Immature natural killer cell (primary cell): ENCODE measurements at regions not wholly inside any gene's neighbourhood (a gene's known extent, or its start where the extent isn't known, plus 50 kb on each side); places are given as distances from the start of the nearest gene placed in this dataset.
"Not testable (repeated sequence)": the region's sequence is repeated elsewhere in the genome, so short reads cannot be mapped to it uniquely, and the experiment has no call there.

Experiments used
- DNase-seq, 3 donors: peaks; one replicate each; pipeline ENCODE4 v3.0.0; 2022; ENCODE audit warnings: mixed read lengths in 1 of 3
- H3K27ac Mint-ChIP-seq, 6 donors: one replicate each; pipeline ENCODE4 v1.8.0; 2020; ENCODE audit warnings: mixed read lengths in 6 of 6, mild to moderate bottlenecking in 5 of 6, inconsistent platforms in 4 of 6, moderate library complexity in 3 of 6
- H3K27me3 Mint-ChIP-seq, 3 donors: one replicate each; pipeline ENCODE4 v1.8.0; 2020 to 2021; ENCODE audit warnings: low read depth in 3 of 3, mild to moderate bottlenecking in 3 of 3, mixed read lengths in 3 of 3, moderate library complexity in 3 of 3, inconsistent platforms in 1 of 3
- H3K36me3 Mint-ChIP-seq, 3 donors: one replicate each; pipeline ENCODE4 v1.8.0; 2020; ENCODE audit warnings: mixed read lengths in 3 of 3, inconsistent platforms in 2 of 3, mild to moderate bottlenecking in 2 of 3
- H3K4me1 Mint-ChIP-seq, 2 donors: one replicate each; pipeline ENCODE4 v1.8.0; 2020; ENCODE audit warnings: inconsistent platforms in 2 of 2, mild to moderate bottlenecking in 2 of 2, mixed read lengths in 2 of 2, moderate library complexity in 1 of 2
- H3K4me3 Mint-ChIP-seq, 5 donors: one replicate each; pipeline ENCODE4 v1.8.0; 2020; ENCODE audit warnings: mild to moderate bottlenecking in 5 of 5, mixed read lengths in 5 of 5, inconsistent platforms in 3 of 5, moderate library complexity in 3 of 5
- H3K9me3 Mint-ChIP-seq, 6 donors: one replicate each; pipeline ENCODE4 v1.8.0; 2020; ENCODE audit warnings: mild to moderate bottlenecking in 6 of 6, mixed read lengths in 6 of 6, inconsistent platforms in 4 of 6, moderate library complexity in 3 of 6

- H3K27me3 Mint-ChIP-seq = peaks cover 0 to 2% (median 0%) of the 10 kb centered on the region in 3 donors
- H3K27ac Mint-ChIP-seq = no peak overlapping the region
- peaks cover 0 to 4% (median 0%) of the 10 kb centered on the region in 3 donors for H3K36me3 Mint-ChIP-seq
- no peak for DNase-seq
- H3K4me1 Mint-ChIP-seq = no peaks in the 10 kb centered on the region
- peaks cover 0 to 30% (median 6%) of the 10 kb centered on the region in 6 donors for H3K9me3 Mint-ChIP-seq
- H3K4me3 Mint-ChIP-seq = no peak overlapping the region
Observed at GRCh38 chr6:81382852-81383251, 369.6 kb downstream of the TENT5A start.

GRCh38 chr6:81381382-81381916 is 371.0 kb downstream of the TENT5A start:
- no peak for DNase-seq
- Mint-ChIP-seq H3K4me1 (no peaks in the 10 kb centered on the region), H3K27me3 (peaks cover 0 to 2% (median 2%) of the 10 kb centered on the region in 3 donors), H3K9me3 (peaks cover 0 to 25% (median 6%) of the 10 kb centered on the region in 6 donors), H3K36me3 (peaks cover 0 to 4% (median 0%) of the 10 kb centered on the region in 3 donors), H3K27ac (no peak overlapping the region), H3K4me3 (no peak overlapping the region)

DNA sequence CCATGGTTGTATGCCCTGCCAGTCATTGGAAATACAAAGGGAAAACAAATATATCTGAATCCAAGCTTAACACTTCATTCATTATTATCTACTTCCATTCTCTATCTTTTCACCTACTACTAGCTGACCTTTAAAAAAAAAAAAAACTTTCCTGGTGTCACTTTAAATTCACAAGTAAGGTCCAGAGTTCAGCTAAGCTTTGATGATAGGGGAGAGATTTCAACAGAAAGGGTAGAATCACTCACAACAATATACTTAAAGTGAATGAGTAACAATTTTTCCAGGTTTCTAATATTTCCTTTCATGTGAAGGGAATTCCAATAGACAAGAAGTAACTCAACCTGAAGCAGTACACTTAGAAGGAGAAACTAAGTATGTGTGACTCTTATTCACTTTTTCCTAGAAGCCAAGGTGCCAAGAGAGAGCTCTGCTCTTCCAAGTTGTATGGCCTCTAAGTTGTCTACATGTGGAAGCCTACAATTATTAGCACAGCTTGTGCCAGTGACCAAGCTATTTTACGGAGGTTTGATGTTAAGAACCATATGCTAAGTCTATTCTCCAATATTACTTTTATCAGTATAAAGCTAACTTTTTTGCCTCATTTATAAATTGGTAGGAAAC is 371.7 kb downstream of the TENT5A start:
- H3K4me1 Mint-ChIP-seq = no peaks in the 10 kb centered on the region

GRCh38 chr6:81376745-81377144 is 375.7 kb downstream of the TENT5A start:
- H3K9me3 Mint-ChIP-seq = peaks cover 0 to 15% (median under 1%) of the 10 kb centered on the region in 6 donors
- no peaks in the 10 kb centered on the region for H3K36me3 Mint-ChIP-seq

More for the DNA sequence above, 371.7 kb downstream of the TENT5A start:
- no peak for DNase-seq
- H3K9me3 Mint-ChIP-seq = peaks cover 0 to 26% (median 3%) of the 10 kb centered on the region in 6 donors
- H3K4me3 Mint-ChIP-seq = no peak overlapping the region
- peaks cover 0 to 4% (median 0%) of the 10 kb centered on the region in 3 donors for H3K36me3 Mint-ChIP-seq
- peaks cover 0 to 2% (median 0%) of the 10 kb centered on the region in 3 donors for H3K27me3 Mint-ChIP-seq
- no peak overlapping the region for H3K27ac Mint-ChIP-seq

DNA sequence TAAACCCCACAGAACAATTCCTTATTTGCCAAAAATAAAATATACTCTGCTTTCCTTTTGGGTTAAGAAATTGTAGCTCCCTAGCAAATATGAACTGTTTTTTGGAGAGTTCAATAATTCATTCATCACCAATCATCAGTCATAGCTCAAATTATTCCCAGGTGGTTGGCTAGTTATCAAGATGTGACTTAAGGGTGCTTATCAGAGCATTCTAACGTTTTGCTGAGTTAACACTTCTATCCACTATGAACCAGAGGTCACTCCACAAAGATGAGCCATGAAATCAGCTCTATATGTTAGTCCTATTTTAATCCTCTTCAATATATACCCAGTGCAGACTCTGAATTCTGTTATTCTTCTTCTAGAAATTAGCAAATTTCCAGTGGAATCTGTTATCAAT is 379.1 kb downstream of the TENT5A start:
- H3K36me3 Mint-ChIP-seq = no peaks in the 10 kb centered on the region
- no peak for DNase-seq
- H3K27me3 Mint-ChIP-seq = peaks cover 0 to 2% (median 0%) of the 10 kb centered on the region in 3 donors
- H3K4me1 Mint-ChIP-seq = no peaks in the 10 kb centered on the region
- no peak overlapping the region for H3K4me3 Mint-ChIP-seq
- no peak overlapping the region for H3K27ac Mint-ChIP-seq
- H3K9me3 Mint-ChIP-seq = peaks cover 0 to 5% (median 2%) of the 10 kb centered on the region in 6 donors

More at GRCh38 chr6:81376745-81377144, 375.7 kb downstream of the TENT5A start:
- no peak for DNase-seq
- no peaks in the 10 kb centered on the region for H3K4me1 Mint-ChIP-seq
- H3K27ac Mint-ChIP-seq = no peak overlapping the region
- no peak overlapping the region for H3K4me3 Mint-ChIP-seq
- peaks cover 0 to 2% (median 0%) of the 10 kb centered on the region in 3 donors for H3K27me3 Mint-ChIP-seq

DNA sequence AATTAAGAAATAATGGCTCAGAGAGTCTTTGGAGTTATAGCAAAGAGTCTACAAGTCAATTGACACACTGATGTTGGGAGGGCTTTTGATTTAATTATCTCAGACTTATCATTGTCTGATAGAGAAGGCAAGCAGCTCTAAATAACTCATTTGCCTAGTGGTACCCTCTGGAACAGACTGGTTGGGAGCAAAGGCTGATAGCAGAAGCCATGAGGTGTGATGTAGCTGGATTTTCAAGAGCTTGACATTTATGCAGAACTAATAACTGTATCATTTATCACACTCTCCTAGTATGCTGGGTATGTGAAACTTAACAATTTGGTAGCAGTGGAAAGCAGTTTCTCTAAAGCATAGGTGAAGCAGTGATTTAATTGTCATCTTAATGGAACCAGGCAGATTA is 380.6 kb downstream of the TENT5A start:
- H3K4me3 Mint-ChIP-seq = no peak overlapping the region
- no peaks in the 10 kb centered on the region for H3K36me3 Mint-ChIP-seq
- H3K27me3 Mint-ChIP-seq = no peaks in the 10 kb centered on the region
- DNase-seq = no peak
- peaks cover 0 to 12% (median 2%) of the 10 kb centered on the region in 6 donors for H3K9me3 Mint-ChIP-seq
- no peaks in the 10 kb centered on the region for H3K4me1 Mint-ChIP-seq
- no peak overlapping the region for H3K27ac Mint-ChIP-seq

GRCh38 chr6:81366972-81367371 is 385.5 kb downstream of the TENT5A start:
- Mint-ChIP-seq H3K9me3 (peaks cover 0 to 9% (median 4%) of the 10 kb centered on the region in 6 donors), H3K36me3 (no peaks in the 10 kb centered on the region), H3K27ac (no peak overlapping the region), H3K4me3 (no peak overlapping the region), H3K27me3 (no peaks in the 10 kb centered on the region), H3K4me1 (no peaks in the 10 kb centered on the region)
- no peak for DNase-seq

DNA sequence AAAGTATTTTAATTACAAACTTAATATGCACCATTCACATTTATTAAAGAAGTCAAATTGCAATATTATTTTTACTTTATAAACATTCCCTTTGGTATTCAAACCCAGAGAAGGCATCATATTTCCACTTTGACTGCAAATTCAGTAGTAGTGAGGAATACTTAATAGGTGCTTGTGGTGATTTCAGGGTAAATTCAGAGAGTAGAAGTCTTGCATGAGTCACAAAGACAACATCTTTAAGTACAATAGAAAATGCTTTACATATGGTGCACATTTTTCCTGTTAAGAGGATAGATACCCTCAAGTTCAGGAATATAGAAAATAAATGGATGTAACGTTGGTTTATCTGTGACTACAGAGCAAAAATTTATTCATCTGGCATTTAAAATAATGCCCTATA is 390.2 kb downstream of the TENT5A start:
- Mint-ChIP-seq H3K27ac (no peak overlapping the region), H3K27me3 (no peaks in the 10 kb centered on the region), H3K36me3 (no peaks in the 10 kb centered on the region), H3K4me1 (no peaks in the 10 kb centered on the region), H3K9me3 (peaks cover 0 to 8% (median 3%) of the 10 kb centered on the region in 6 donors), H3K4me3 (no peak overlapping the region)
- DNase-seq = no peak

- Mint-ChIP-seq H3K27ac (no peak overlapping the region), H3K9me3 (peaks cover 0 to 10% (median 4%) of the 10 kb centered on the region in 6 donors), H3K27me3 (peaks cover 0 to 1% (median 0%) of the 10 kb centered on the region in 3 donors)
Observed at GRCh38 chr6:81353262-81353661, 399.2 kb downstream of the TENT5A start.

DNA sequence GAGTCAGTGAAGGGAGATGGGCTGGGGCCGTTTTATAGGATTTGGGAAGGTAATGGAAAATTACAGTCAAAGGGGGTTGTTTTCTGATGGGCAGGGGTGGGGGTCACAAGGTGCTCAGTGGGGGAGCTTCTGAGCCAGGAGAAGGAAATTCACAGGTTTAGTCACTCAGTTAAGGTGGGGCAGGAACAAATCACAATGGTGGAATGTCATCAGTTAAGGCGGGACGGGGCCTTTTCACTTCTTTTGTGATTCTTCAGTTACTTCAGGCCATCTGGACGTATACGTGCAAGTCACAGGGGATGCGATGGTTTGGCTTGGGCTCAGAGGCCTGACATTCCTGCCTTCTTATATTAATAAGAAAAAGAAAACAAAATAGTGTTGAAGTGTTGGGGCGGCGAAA is 408.5 kb downstream of the TENT5A start:
- peaks cover 0 to 26% (median 10%) of the 10 kb centered on the region in 6 donors for H3K9me3 Mint-ChIP-seq
- not testable (repeated sequence) for H3K4me3 Mint-ChIP-seq, H3K27me3 Mint-ChIP-seq, H3K4me1 Mint-ChIP-seq, DNase-seq, H3K27ac Mint-ChIP-seq, H3K36me3 Mint-ChIP-seq

More at GRCh38 chr6:81353262-81353661, 399.2 kb downstream of the TENT5A start:
- H3K4me3 Mint-ChIP-seq = no peak overlapping the region
- no peak for DNase-seq
- no peaks in the 10 kb centered on the region for H3K36me3 Mint-ChIP-seq
- no peaks in the 10 kb centered on the region for H3K4me1 Mint-ChIP-seq

DNA sequence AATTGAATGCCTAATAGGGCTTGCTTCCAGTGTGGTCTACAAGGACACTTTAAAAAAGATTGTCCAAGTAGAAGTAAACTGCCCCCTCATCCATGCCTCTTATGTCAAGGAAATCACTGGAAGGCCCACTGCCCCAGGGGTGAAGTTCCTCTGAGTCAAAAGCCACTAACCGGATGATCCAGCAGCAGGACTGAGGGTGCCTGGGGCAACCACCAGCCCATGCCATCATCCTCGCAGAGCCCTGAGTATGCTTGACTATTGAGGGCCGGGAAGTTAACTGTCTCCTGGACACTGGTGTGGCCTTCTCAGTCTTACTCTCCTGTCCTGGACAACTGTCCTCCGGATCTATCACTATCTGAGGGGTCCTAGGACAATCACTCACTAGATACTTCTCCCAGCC is 411.5 kb downstream of the TENT5A start:
- Mint-ChIP-seq H3K9me3 (peaks cover 0 to 21% (median 16%) of the 10 kb centered on the region in 6 donors), H3K27me3 (peaks cover 0 to 3% (median 2%) of the 10 kb centered on the region in 3 donors), H3K36me3 (no peaks in the 10 kb centered on the region), H3K4me1 (no peaks in the 10 kb centered on the region), H3K4me3 (no peak overlapping the region), H3K27ac (no peak overlapping the region)
- no peak for DNase-seq

- Mint-ChIP-seq H3K27me3 (no peaks in the 10 kb centered on the region), H3K27ac (no peak overlapping the region), H3K4me1 (no peaks in the 10 kb centered on the region), H3K4me3 (no peak overlapping the region), H3K9me3 (peaks cover 0 to 17% (median 6%) of the 10 kb centered on the region in 6 donors), H3K36me3 (no peaks in the 10 kb centered on the region)
- DNase-seq = no peak
Observed at GRCh38 chr6:81331526-81331925, 421.0 kb downstream of the TENT5A start.

DNA sequence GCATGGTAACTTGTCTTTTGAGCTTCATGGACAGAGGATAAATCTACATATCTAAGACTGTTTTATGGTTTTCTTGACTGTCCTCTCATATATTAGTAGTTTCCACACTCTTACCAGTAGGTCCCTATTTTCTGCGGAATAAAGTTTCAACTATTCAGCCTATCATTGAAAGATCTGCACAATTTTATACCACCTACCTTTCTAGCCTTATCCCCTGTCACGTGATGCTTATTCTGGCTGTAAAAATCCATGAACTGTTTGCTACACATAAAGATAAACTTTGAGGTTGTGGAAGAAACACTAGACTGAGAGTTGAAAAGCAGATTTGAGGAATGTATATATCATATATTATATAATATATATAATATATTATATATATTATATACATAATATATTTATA is 423.8 kb downstream of the TENT5A start:
- no peaks in the 10 kb centered on the region for H3K4me1 Mint-ChIP-seq
- no peak overlapping the region for H3K4me3 Mint-ChIP-seq
- no peaks in the 10 kb centered on the region for H3K36me3 Mint-ChIP-seq
- peaks cover 0 to 16% (median 3%) of the 10 kb centered on the region in 6 donors for H3K9me3 Mint-ChIP-seq
- no peak for DNase-seq
- no peak overlapping the region for H3K27ac Mint-ChIP-seq
- no peaks in the 10 kb centered on the region for H3K27me3 Mint-ChIP-seq

DNA sequence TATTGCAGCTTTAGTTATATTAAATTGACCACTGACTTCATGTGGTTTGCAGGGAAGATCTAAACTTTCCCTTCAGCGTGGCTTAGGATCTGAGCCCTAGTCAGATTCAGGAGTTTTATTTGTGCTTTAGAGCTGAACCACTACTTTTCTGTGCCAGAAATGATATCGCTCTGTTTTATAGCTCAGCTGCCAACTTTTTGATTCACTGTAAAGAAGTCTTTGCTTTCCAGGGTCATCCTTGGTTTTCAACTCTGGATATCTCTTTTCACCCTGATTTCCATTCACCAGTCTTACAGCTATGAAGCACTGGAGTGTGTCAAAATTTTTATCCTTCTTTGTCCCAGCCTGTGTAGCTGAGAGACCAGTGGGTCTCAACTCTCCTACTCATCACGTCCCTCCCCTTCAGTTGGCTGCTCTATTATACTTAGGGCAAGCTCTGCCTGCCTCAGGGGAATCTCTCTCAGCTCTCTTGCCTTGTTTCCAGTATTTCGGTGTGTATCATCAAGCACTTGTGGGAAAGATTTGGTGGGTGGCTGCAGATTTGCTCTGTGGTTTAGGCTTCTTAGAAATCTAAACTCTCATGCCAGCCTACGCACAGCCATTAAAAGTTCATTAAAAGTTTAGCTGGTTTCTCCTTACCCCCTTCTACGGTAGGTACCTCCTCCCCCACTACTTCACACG is 425.5 kb downstream of the TENT5A start:
- Mint-ChIP-seq H3K36me3 (no peaks in the 10 kb centered on the region), H3K4me1 (no peaks in the 10 kb centered on the region), H3K4me3 (no peak overlapping the region), H3K27ac (no peak overlapping the region), H3K9me3 (peaks cover 0 to 14% (median 3%) of the 10 kb centered on the region in 6 donors), H3K27me3 (no peaks in the 10 kb centered on the region)
- no peak for DNase-seq
